K562 (cell line): ENCODE measurements at regions not wholly inside any gene's neighbourhood (a gene's known extent, or its start where the extent isn't known, plus 50 kb on each side); places are given as distances from the start of the nearest gene placed in this dataset.

Source experiments
- ATAC-seq: fragments of 200-7000 bp; cut with Tn5 transposase; 3 replicates; pipeline ENCODE4 v1.9.1; 2020; ENCODE audit warnings: moderate library complexity
- BruUV-seq: library from RNA; stranded (reverse); fragments of 400-500 nt; replicated peaks from 2 replicates; lab custom pipeline; 2021; lab: Mats Ljungman, UMichigan
- CTCF ChIA-PET: fragments of 300-600 bp; formaldehyde crosslinking; extraction: SDS; loops from one replicate; lab custom pipeline; 2021; ENCODE audit warnings: low intra/inter-chr PET ratio; lab: Yijun Ruan, JAX
- POLR2A ChIA-PET: fragments of 300-600, 350-650 bp; sonication (Branson Sonifier 250); formaldehyde crosslinking; extraction: SDS; loops from one replicate; lab custom pipeline; 2021; ENCODE audit warnings: antibody characterized with exemption, inconsistent platforms; lab: Yijun Ruan, JAX
- DNase-seq, 4 experiments: peaks; one replicate each; pipeline versions ENCODE4 v3.0.0 to v3.0.0-alpha.2; 2011 to 2018; ENCODE audit warnings: low spot score in 3 of 4, mixed read lengths in 3 of 4; ENCODE audit errors: extremely low read depth in 1 of 4
- FAIRE-seq: peaks from 2 replicates; lab custom pipeline; 2011; peaks lifted over from hg19 to GRCh38; lab: Jason Lieb, UNC
- H2AFZ ChIP-seq: 2 replicates; pipeline ENCODE4 v1.6.0; 2011; ENCODE audit warnings: low read depth, low read length, control low read depth, inconsistent platforms
- H3K27ac ChIP-seq: fragments of 200-600 bp; 3 replicates; pipeline ENCODE4 v1.8.0; 2011; ENCODE audit warnings: low read depth, mild to moderate bottlenecking, control low read depth, inconsistent platforms, low read length, moderate library complexity, mixed read lengths; ENCODE audit errors: extremely low read depth
- H3K27me3 ChIP-seq, 2 experiments: fragments of 300-600 bp in 1 of 2; 2 replicates in 1 of 2; 3 replicates in 1 of 2; pipeline versions ENCODE4 v1.6.0 to v1.8.0; 2011; ENCODE audit warnings: inconsistent platforms in 2 of 2, low read length in 2 of 2, mild to moderate bottlenecking in 1 of 2, mixed read lengths in 1 of 2, moderate library complexity in 1 of 2; ENCODE audit not compliant: control insufficient read depth in 2 of 2, insufficient read depth in 2 of 2
- H3K36me3 ChIP-seq: fragments of 300-600 bp; 3 replicates; pipeline ENCODE4 v1.8.0; 2011; ENCODE audit warnings: mild to moderate bottlenecking, low read length, inconsistent platforms; ENCODE audit not compliant: control insufficient read depth, insufficient read depth
- H3K4me1 ChIP-seq, 2 experiments: fragments of 200-600 bp in 1 of 2; replicated peaks in 1 of 2; 2 replicates in 1 of 2; 3 replicates in 1 of 2; pipeline versions ENCODE4 v1.5.1 to v1.8.0; 2011; ENCODE audit warnings: inconsistent platforms in 2 of 2, low read length in 2 of 2, mild to moderate bottlenecking in 1 of 2, mixed read lengths in 1 of 2, moderate library complexity in 1 of 2; ENCODE audit not compliant: control insufficient read depth in 2 of 2, insufficient read depth in 2 of 2
- H3K4me2 ChIP-seq: 2 replicates; pipeline ENCODE4 v1.6.1; 2011; ENCODE audit warnings: low read length, control low read depth, inconsistent platforms, mixed read lengths; ENCODE audit not compliant: insufficient read depth
- H3K4me3 ChIP-seq: fragments of 200-600 bp; sonication (generic), shearing (Covaris generic); 2 replicates; pipeline ENCODE4 v1.5.1; 2016; ENCODE audit warnings: control low read depth, inconsistent platforms
- H3K79me2 ChIP-seq: fragments of 200-600 bp; 3 replicates; pipeline ENCODE4 v1.8.0; 2011; ENCODE audit warnings: low read length, inconsistent platforms; ENCODE audit not compliant: control insufficient read depth, insufficient read depth
- H3K9ac ChIP-seq, 2 experiments: 2 replicates each; pipeline versions ENCODE4 v1.6.0 to v1.6.1; 2011; ENCODE audit warnings: low read depth in 2 of 2, low read length in 2 of 2, control low read depth in 1 of 2, inconsistent platforms in 1 of 2, mild to moderate bottlenecking in 1 of 2, mixed read lengths in 1 of 2; ENCODE audit not compliant: insufficient read depth in 1 of 2
- H3K9me1 ChIP-seq: one replicate; pipeline ENCODE4 v1.6.0; 2011; ENCODE audit warnings: inconsistent platforms, mild to moderate bottlenecking, low read length, moderate library complexity; ENCODE audit not compliant: control insufficient read depth, insufficient read depth
- H3K9me3 ChIP-seq: replicated peaks from 2 replicates; pipeline ENCODE4 v1.5.1; 2011; ENCODE audit warnings: low read depth, low read length, inconsistent platforms; ENCODE audit not compliant: control insufficient read depth, insufficient read depth
- H4K20me1 ChIP-seq: replicated peaks from 2 replicates; pipeline ENCODE4 v1.6.1; 2011; ENCODE audit warnings: low read length, inconsistent platforms, mixed read lengths; ENCODE audit not compliant: control insufficient read depth, insufficient read depth
- ATF4 ChIP-seq: fragments of 450-650 bp; formaldehyde crosslinking; IDR thresholded peaks from 2 replicates; pipeline ENCODE4 v1.4.0; 2022; ENCODE audit warnings: mild to moderate bottlenecking, moderate library complexity
- BRF1 ChIP-seq: IDR thresholded peaks from 3 replicates; pipeline ENCODE4 v1.6.1; 2011; ENCODE audit warnings: borderline replicate concordance, mild to moderate bottlenecking; ENCODE audit not compliant: insufficient read length; ENCODE audit errors: extremely low read depth
- E2F3 ChIP-seq: fragments of 250-450 bp; sonication (Bioruptor Pico); IDR thresholded peaks from 2 replicates; pipeline ENCODE4 v1.4.0; 2020; ENCODE audit warnings: mild to moderate bottlenecking
- ETV6 ChIP-seq, 3 experiments: fragments of 150-350 bp in 1 of 3; sonication (generic) in 1 of 3; formaldehyde crosslinking in 1 of 3; IDR thresholded peaks; 2 replicates each; pipeline versions ENCODE4 v1.6.1 to v1.8.0; 2014 to 2022; ENCODE audit warnings: borderline replicate concordance in 2 of 3, low read depth in 2 of 3, antibody characterized with exemption in 1 of 3, low read length in 1 of 3, mild to moderate bottlenecking in 1 of 3, missing genetic modification reagents in 1 of 3
- NR4A1 ChIP-seq, 2 experiments: fragments of 250-450 bp in 1 of 2; fragments of 450-650 bp in 1 of 2; sonication (Bioruptor Pico) in 1 of 2; IDR thresholded peaks; 2 replicates each; pipeline versions ENCODE4 v1.4.0 to v1.6.1; 2016 to 2020; ENCODE audit warnings: mild to moderate bottlenecking in 2 of 2, missing compliant biosample characterization in 1 of 2, missing genetic modification characterization in 1 of 2, moderate library complexity in 1 of 2
- SAFB2 ChIP-seq: fragments of 200-400 bp; formaldehyde crosslinking; IDR thresholded peaks from 2 replicates; pipeline ENCODE4 v1.6.1; 2018; ENCODE audit warnings: borderline replicate concordance, low read length, low read depth, moderate library complexity; ENCODE audit not compliant: severe bottlenecking
- ZNF507 ChIP-seq: conservative IDR thresholded peaks from 2 replicates; pipeline ENCODE4 v1.6.1; 2017; ENCODE audit warnings: missing genetic modification characterization, missing compliant biosample characterization
- ZNF584 ChIP-seq: fragments of 200-800 bp; sonication (Bioruptor generic); IDR thresholded peaks from 2 replicates; pipeline ENCODE4 v1.6.1; 2016; ENCODE audit warnings: low read depth, mild to moderate bottlenecking, missing genetic modification characterization, missing compliant biosample characterization
- ZNF766 ChIP-seq: fragments of 200-800 bp; sonication (Bioruptor generic); conservative IDR thresholded peaks from 2 replicates; pipeline ENCODE4 v1.6.1; 2016; ENCODE audit warnings: missing genetic modification characterization, missing compliant biosample characterization
- WGBS: fragments of 100-300 bp; shearing (Covaris generic); methylation state at CpG from one replicate; pipeline ENCODE4 v1.1.6; 2016; ENCODE audit warnings: low coverage, mixed read lengths; ENCODE audit not compliant: insufficient coverage; ENCODE audit errors: missing lambda C conversion rate; 5-methylcytosine and 5-hydroxymethylcytosine counted together
- in situ Hi-C: fragments of 300-500 bp; cut with MboI; formaldehyde crosslinking; loops from 4 replicates; pipeline ENCODE4 v1.15.0; 2018; ENCODE audit warnings: inconsistent platforms, mixed read lengths
- intact Hi-C: fragments of 100-400 bp; cut with micrococcal nuclease; formaldehyde crosslinking; loops from 2 replicates; pipeline ENCODE4 v1.14.2; 2022
- TF ChIP-seq, protein P1 (sequence below): fragments of 250-450 bp; sonication (Bioruptor Pico); IDR thresholded peaks from 2 replicates; pipeline ENCODE4 v1.8.0; 2022; ENCODE audit warnings: moderate library complexity, mild to moderate bottlenecking, inconsistent platforms
- TF ChIP-seq, protein P2 (sequence below): sonication (generic); formaldehyde crosslinking; IDR thresholded peaks from 2 replicates; pipeline ENCODE4 v1.9.0; 2022; ENCODE audit warnings: mild to moderate bottlenecking, missing genetic modification reagents

- ChIA-PET CTCF (no interaction called here), POLR2A (no interaction called here)
- in situ Hi-C loops, result no loop called here
- Histone ChIP-seq H3K9ac (no peak overlapping the region), H3K36me3 (no peaks in the 10 kb centered on the region), H3K4me2 (no peak overlapping the region), H3K4me3 (no peak overlapping the region), H3K79me2 (no peaks in the 10 kb centered on the region), H3K9me1 (no peaks in the 10 kb centered on the region), H3K4me1 (no peaks in the 10 kb centered on the region), H3K9me3 (no peaks in the 10 kb centered on the region; the same call in 1 of the 2 replicates), H3K27ac (no peak overlapping the region), H4K20me1 (no peaks in the 10 kb centered on the region), H3K27me3 (no peaks in the 10 kb centered on the region), H2AFZ (no peak overlapping the region)
- under 1% methylated on average over 6 of the region's 6 CpGs for WGBS
- intact Hi-C loops, result no loop called here
- FAIRE-seq (no peak), DNase-seq (no peak), ATAC-seq (no peak)
- BruUV-seq, result no TSS peak
- TF ChIP-seq BRF1, result no peak
- TF ChIP-seq ZNF507, result no peak
- TF ChIP-seq NR4A1 (CRISPR knock-in tag; IDR thresholded peaks at IDR 0.05), result no peak
- no peak for TF ChIP-seq NR4A1 (tag; IDR thresholded peaks at IDR 0.05)
- no peak for TF ChIP-seq SAFB2
- TF ChIP-seq ZNF766 (CRISPR knock-in tag), result no peak
- no peak for TF ChIP-seq ETV6 (IDR thresholded peaks at IDR 0.05; ENCODE audit: borderline replicate concordance in 1 of 2, low read depth in 2 of 2, low read length in 1 of 2)
- TF ChIP-seq ETV6 (CRISPR knock-in tag; IDR thresholded peaks at IDR 0.05; ENCODE audit: borderline replicate concordance), result no peak
- TF ChIP-seq ATF4 (CRISPR knock-in tag), result no peak
- TF ChIP-seq, protein P1, sequence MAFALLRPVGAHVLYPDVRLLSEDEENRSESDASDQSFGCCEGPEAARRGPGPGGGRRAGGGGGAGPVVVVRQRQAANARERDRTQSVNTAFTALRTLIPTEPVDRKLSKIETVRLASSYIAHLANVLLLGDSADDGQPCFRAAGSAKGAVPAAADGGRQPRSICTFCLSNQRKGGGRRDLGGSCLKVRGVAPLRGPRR (CRISPR knock-in tag), result no peak
- no peak for TF ChIP-seq E2F3 (CRISPR knock-in tag)
- TF ChIP-seq ZNF584, result no peak
- TF ChIP-seq, protein P2, sequence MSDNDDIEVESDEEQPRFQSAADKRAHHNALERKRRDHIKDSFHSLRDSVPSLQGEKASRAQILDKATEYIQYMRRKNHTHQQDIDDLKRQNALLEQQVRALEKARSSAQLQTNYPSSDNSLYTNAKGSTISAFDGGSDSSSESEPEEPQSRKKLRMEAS (CRISPR knock-in tag), result no peak
Measured at GRCh38 chr6:9002833-9003232, 567.5 kb upstream of the SLC35B3 start.
